Keratinocyte (primary cell): ENCODE measurements at regions not wholly inside any gene's neighbourhood (a gene's known extent, or its start where the extent isn't known, plus 50 kb on each side); places are given as distances from the start of the nearest gene placed in this dataset.
"Not testable (repeated sequence)": the region's sequence is repeated elsewhere in the genome, so short reads cannot be mapped to it uniquely, and the experiment has no call there.

ENCODE experiments used
- DNase-seq: peaks from one replicate; pipeline ENCODE4 v3.0.0-alpha.2; 2011; ENCODE audit warnings: low read depth, missing footprints, low spot score
- FAIRE-seq: peaks from 2 replicates; lab custom pipeline; 2011; peaks lifted over from hg19 to GRCh38; lab: Jason Lieb, UNC
- H2AFZ ChIP-seq: 2 replicates; pipeline ENCODE4 v1.6.0; 2012; ENCODE audit warnings: low read length, control low read depth, inconsistent platforms; ENCODE audit not compliant: control insufficient read depth
- H3K27ac ChIP-seq: 2 replicates; pipeline ENCODE4 v1.5.1; 2011; ENCODE audit warnings: low read length; ENCODE audit not compliant: control insufficient read depth, insufficient read depth
- H3K27me3 ChIP-seq: 3 replicates; pipeline ENCODE4 v1.6.0; 2011; ENCODE audit warnings: low read length; ENCODE audit not compliant: control insufficient read depth, insufficient read depth; ENCODE audit errors: extremely low read depth
- H3K36me3 ChIP-seq, 2 experiments: 2 replicates in 1 of 2; 3 replicates in 1 of 2; pipeline ENCODE4 v1.5.1; 2011; ENCODE audit warnings: low read length in 2 of 2, mild to moderate bottlenecking in 1 of 2; ENCODE audit not compliant: control insufficient read depth in 2 of 2, insufficient read depth in 2 of 2; ENCODE audit errors: extremely low read depth in 1 of 2
- H3K4me1 ChIP-seq: 3 replicates; pipeline ENCODE4 v1.5.1; 2011; ENCODE audit warnings: low read length; ENCODE audit not compliant: control insufficient read depth, insufficient read depth; ENCODE audit errors: extremely low read depth
- H3K4me2 ChIP-seq: 3 replicates; pipeline ENCODE4 v1.6.0; 2011; ENCODE audit warnings: low read depth, low read length; ENCODE audit not compliant: control insufficient read depth, insufficient read depth; ENCODE audit errors: extremely low read depth
- H3K4me3 ChIP-seq, 3 experiments: fragments of 200-600 bp in 1 of 3; sonication (generic) in 1 of 3; 2 replicates in 2 of 3; 3 replicates in 1 of 3; pipeline ENCODE4 v1.5.1; 2011 to 2016; ENCODE audit warnings: low read length in 3 of 3, mild to moderate bottlenecking in 3 of 3, control low read depth in 2 of 3, inconsistent platforms in 1 of 3, low read depth in 1 of 3, mixed read lengths in 1 of 3, mixed run types in 1 of 3, moderate library complexity in 1 of 3; ENCODE audit not compliant: control insufficient read depth in 2 of 3, insufficient read depth in 2 of 3; ENCODE audit errors: extremely low read depth in 1 of 3
- H3K79me2 ChIP-seq: 2 replicates; pipeline ENCODE4 v1.6.0; 2012; ENCODE audit warnings: low read length; ENCODE audit not compliant: control insufficient read depth, insufficient read depth
- H3K9ac ChIP-seq: 3 replicates; pipeline ENCODE4 v1.6.0; 2011; ENCODE audit warnings: low read length; ENCODE audit not compliant: control insufficient read depth, insufficient read depth; ENCODE audit errors: extremely low read depth
- H3K9me1 ChIP-seq: 3 replicates; pipeline ENCODE4 v1.6.0; 2011; ENCODE audit warnings: low read length; ENCODE audit not compliant: control insufficient read depth, insufficient read depth; ENCODE audit errors: extremely low read depth
- H3K9me3 ChIP-seq: 2 replicates; pipeline ENCODE4 v1.5.1; 2012; ENCODE audit warnings: low read depth, low read length; ENCODE audit not compliant: control insufficient read depth
- H4K20me1 ChIP-seq: 3 replicates; pipeline ENCODE4 v1.6.0; 2011; ENCODE audit warnings: low read length; ENCODE audit not compliant: control insufficient read depth, insufficient read depth; ENCODE audit errors: extremely low read depth
- CTCF ChIP-seq, 3 experiments: IDR thresholded peaks in 1 of 3; conservative IDR thresholded peaks in 1 of 3; optimal IDR thresholded peaks in 1 of 3; 2 replicates in 2 of 3; 3 replicates in 1 of 3; pipeline versions ENCODE3 to v1.5.1; 2011; ENCODE audit warnings: low read length in 3 of 3, mild to moderate bottlenecking in 3 of 3, moderate library complexity in 2 of 3, control low read depth in 1 of 3, inconsistent platforms in 1 of 3; ENCODE audit not compliant: insufficient read depth in 2 of 3; ENCODE audit errors: extremely low read depth in 1 of 3
- EZH2 ChIP-seq: IDR thresholded peaks from one replicate; pipeline ENCODE4 v1.6.1; 2012; ENCODE audit warnings: inconsistent platforms, mild to moderate bottlenecking, low read length, moderate library complexity
- dilution Hi-C: fragments of 300-500 bp; cut with MboI; formaldehyde crosslinking; loops from one replicate; pipeline ENCODE4 v1.7.0; 2020; ENCODE audit warnings: low sequenced_read_pairs; ENCODE audit not compliant: extremely low pct_ligation_motif_present

- Histone ChIP-seq H3K27ac (no peak overlapping the region), H4K20me1 (no peaks in the 10 kb centered on the region), H3K4me1 (no peaks in the 10 kb centered on the region), H3K79me2 (no peaks in the 10 kb centered on the region), H3K4me2 (no peak overlapping the region), H3K9me3 (no peaks in the 10 kb centered on the region), H2AFZ (no peak overlapping the region), H3K9me1 (no peaks in the 10 kb centered on the region), H3K27me3 (no peaks in the 10 kb centered on the region), H3K4me3 (no peak overlapping the region), H3K36me3 (no peaks in the 10 kb centered on the region), H3K9ac (no peak overlapping the region)
- DNase-seq (no peak), FAIRE-seq (no peak)
- TF ChIP-seq CTCF (optimal IDR thresholded peaks at IDR 0.05 in 1 of 3, IDR thresholded peaks at IDR 0.05 in 1 of 3, conservative IDR thresholded peaks at IDR 0.05 in 1 of 3; ENCODE audit: extremely low read depth in 1 of 3, insufficient read depth in 2 of 3, low read length in 3 of 3) (no peak), EZH2 (no peak)
- dilution Hi-C loops, result no loop called here
Observed at GRCh38 chr11:81286959-81287358, 1446.7 kb downstream of the FAM181B start.

- Histone ChIP-seq H3K4me1 (no peaks in the 10 kb centered on the region), H3K9ac (no peak overlapping the region), H3K27me3 (no peaks in the 10 kb centered on the region), H3K36me3 (no peaks in the 10 kb centered on the region), H4K20me1 (no peaks in the 10 kb centered on the region), H3K27ac (no peak overlapping the region), H3K9me1 (no peaks in the 10 kb centered on the region), H3K79me2 (no peaks in the 10 kb centered on the region), H2AFZ (no peak overlapping the region), H3K4me2 (no peak overlapping the region), H3K4me3 (no peak overlapping the region), H3K9me3 (no peaks in the 10 kb centered on the region)
- TF ChIP-seq EZH2 (no peak), CTCF (optimal IDR thresholded peaks at IDR 0.05 in 1 of 3, IDR thresholded peaks at IDR 0.05 in 1 of 3, conservative IDR thresholded peaks at IDR 0.05 in 1 of 3; ENCODE audit: extremely low read depth in 1 of 3, insufficient read depth in 2 of 3, low read length in 3 of 3) (no peak)
- dilution Hi-C loops, result no loop called here
- DNase-seq, result no peak
- no peak for FAIRE-seq
Observed at GRCh38 chr11:81286550-81286949, 1447.1 kb downstream of the FAM181B start.

GRCh38 chr11:81280228-81280627 is 1453.4 kb downstream of the FAM181B start:
- not testable (repeated sequence) for H4K20me1 ChIP-seq

More at GRCh38 chr11:81280228-81280627, 1453.4 kb downstream of the FAM181B start:
- dilution Hi-C loops, H3K36me3 ChIP-seq, H3K9me3 ChIP-seq, H3K4me1 ChIP-seq, H3K27ac ChIP-seq, H3K4me3 ChIP-seq, H3K9me1 ChIP-seq, H3K27me3 ChIP-seq, H3K4me2 ChIP-seq, H3K9ac ChIP-seq, DNase-seq, H2AFZ ChIP-seq, H3K79me2 ChIP-seq, FAIRE-seq: not testable (repeated sequence)
